Suprapubic skin (tissue), 4 donors: ENCODE measurements at regions not wholly inside any gene's neighbourhood (a gene's known extent, or its start where the extent isn't known, plus 50 kb on each side); places are given as distances from the start of the nearest gene placed in this dataset.
"Not testable (repeated sequence)": the region's sequence is repeated elsewhere in the genome, so short reads cannot be mapped to it uniquely, and the experiment has no call there.

Experiments used
- DNase-seq, 2 donors: peaks; one replicate each; pipeline ENCODE4 v3.0.0-alpha.2; 2019; ENCODE audit warnings: low spot score in 2 of 2
- H3K27ac ChIP-seq: fragments of 200-600 bp; sonication (generic); one replicate; pipeline ENCODE4 v1.5.1; 2019
- H3K27me3 ChIP-seq: fragments of 200-600 bp; sonication (generic); one replicate; pipeline ENCODE4 v1.5.1; 2019
- H3K36me3 ChIP-seq: fragments of 200-600 bp; sonication (generic); one replicate; pipeline ENCODE4 v1.5.1; 2019
- H3K4me1 ChIP-seq: fragments of 200-600 bp; sonication (generic); one replicate; pipeline ENCODE4 v1.5.1; 2019
- H3K4me3 ChIP-seq: fragments of 200-600 bp; sonication (generic); one replicate; pipeline ENCODE4 v1.5.1; 2019; ENCODE audit warnings: mild to moderate bottlenecking
- H3K9me3 ChIP-seq: fragments of 200-600 bp; sonication (generic); one replicate; pipeline ENCODE4 v1.5.1; 2019
- EP300 ChIP-seq: sonication (generic); formaldehyde crosslinking; IDR thresholded peaks from one replicate; pipeline ENCODE4 v1.6.1; 2017; ENCODE audit warnings: antibody characterized with exemption
- POLR2A ChIP-seq, 2 donors: fragments of 450-650 bp; IDR thresholded peaks; one replicate each; pipeline ENCODE4 v1.6.1; 2017; ENCODE audit warnings: antibody characterized with exemption in 2 of 2, mild to moderate bottlenecking in 2 of 2, moderate library complexity in 2 of 2
- POLR2AphosphoS5 ChIP-seq, 3 donors: sonication (generic); formaldehyde crosslinking; IDR thresholded peaks; one replicate each; pipeline ENCODE4 v1.6.1; 2017; ENCODE audit warnings: antibody characterized with exemption in 3 of 3
- WGBS: methylation state at CpG from one replicate; pipeline ENCODE4 v1.1.5; 2018; 5-methylcytosine and 5-hydroxymethylcytosine counted together
- TF ChIP-seq, protein P1 (sequence below), 2 donors: fragments of 200-600 bp in 1 of 2; fragments of 450-650 bp in 1 of 2; sonication (generic) in 1 of 2; IDR thresholded peaks; one replicate each; pipeline ENCODE4 v1.5.1; 2016 to 2019; ENCODE audit warnings: antibody characterized with exemption in 2 of 2, mild to moderate bottlenecking in 1 of 2, moderate library complexity in 1 of 2

DNA sequence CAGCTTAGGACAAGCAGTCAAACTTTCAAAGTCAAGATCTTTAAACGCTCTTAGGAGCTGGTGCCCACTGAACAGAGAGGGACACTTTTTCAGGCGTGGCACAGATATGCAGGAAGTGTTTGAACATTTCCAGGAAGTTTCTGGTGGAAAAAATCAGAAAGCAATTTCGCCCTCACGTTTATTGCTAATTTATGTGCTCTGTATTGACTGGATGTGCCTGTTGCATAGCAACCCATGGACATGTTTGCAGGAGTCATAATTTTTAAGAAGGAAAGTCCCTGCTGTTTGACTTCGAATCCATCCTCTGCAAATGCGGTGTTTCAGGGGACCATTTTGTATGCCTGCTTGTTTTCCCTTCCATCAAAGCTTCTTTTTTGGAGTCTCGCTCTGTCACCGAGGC lies 239.9 kb upstream of the IRF2BP2 start:
- Histone ChIP-seq H3K36me3 (no peaks in the 10 kb centered on the region), H3K4me3 (no peak overlapping the region), H3K27me3 (no peaks in the 10 kb centered on the region), H3K27ac (no peak overlapping the region), H3K9me3 (no peaks in the 10 kb centered on the region), H3K4me1 (peaks cover 4% of the 10 kb centered on the region)
- TF ChIP-seq EP300 (no peak), POLR2A (IDR thresholded peaks at IDR 0.05) (no peak), POLR2AphosphoS5 (IDR thresholded peaks at IDR 0.05) (no peak)
- TF ChIP-seq, protein P1, sequence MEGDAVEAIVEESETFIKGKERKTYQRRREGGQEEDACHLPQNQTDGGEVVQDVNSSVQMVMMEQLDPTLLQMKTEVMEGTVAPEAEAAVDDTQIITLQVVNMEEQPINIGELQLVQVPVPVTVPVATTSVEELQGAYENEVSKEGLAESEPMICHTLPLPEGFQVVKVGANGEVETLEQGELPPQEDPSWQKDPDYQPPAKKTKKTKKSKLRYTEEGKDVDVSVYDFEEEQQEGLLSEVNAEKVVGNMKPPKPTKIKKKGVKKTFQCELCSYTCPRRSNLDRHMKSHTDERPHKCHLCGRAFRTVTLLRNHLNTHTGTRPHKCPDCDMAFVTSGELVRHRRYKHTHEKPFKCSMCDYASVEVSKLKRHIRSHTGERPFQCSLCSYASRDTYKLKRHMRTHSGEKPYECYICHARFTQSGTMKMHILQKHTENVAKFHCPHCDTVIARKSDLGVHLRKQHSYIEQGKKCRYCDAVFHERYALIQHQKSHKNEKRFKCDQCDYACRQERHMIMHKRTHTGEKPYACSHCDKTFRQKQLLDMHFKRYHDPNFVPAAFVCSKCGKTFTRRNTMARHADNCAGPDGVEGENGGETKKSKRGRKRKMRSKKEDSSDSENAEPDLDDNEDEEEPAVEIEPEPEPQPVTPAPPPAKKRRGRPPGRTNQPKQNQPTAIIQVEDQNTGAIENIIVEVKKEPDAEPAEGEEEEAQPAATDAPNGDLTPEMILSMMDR (IDR thresholded peaks at IDR 0.05), result no peak
- 63% methylated on average over 8 of the region's 8 CpGs for WGBS
- DNase-seq, result no peak

DNA sequence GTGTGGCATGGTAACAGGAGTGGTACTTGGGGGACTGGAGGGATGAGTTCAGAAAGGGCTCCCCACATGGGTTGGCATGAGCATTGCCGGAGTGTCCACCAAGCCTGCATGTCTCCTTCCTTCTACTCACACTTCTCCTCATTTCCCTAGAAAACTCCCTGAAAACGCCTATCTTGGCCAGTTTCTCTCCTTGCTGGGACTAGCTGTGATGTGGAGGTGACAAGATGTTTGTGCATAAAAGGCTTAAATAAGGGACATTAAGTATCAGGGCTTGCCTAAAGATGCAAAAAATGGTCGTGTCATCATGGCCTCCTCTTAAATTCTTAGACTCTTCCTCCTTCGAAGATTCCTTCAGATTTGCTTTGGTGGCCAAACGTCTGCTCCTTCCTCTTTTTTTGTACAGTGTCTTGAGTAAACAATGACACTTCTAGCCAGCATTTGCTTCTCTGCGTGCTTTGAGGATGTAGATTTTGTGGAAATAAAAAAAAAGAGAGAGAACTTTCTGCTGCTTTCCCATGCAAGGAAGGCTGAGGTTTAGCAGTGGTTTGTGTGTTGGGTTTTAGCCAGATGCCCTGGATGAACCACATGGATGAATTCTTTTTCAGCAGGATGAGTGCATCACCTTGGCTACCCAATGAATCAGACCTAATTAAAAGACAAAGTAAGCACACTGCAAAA lies 239.1 kb upstream of the IRF2BP2 start:
- no peaks in the 10 kb centered on the region for H3K36me3 ChIP-seq
- no peaks in the 10 kb centered on the region for H3K27me3 ChIP-seq
- DNase-seq, result no peak
- no peak overlapping the region for H3K4me3 ChIP-seq
- H3K9me3 ChIP-seq, result no peaks in the 10 kb centered on the region
- 74% methylated on average over 6 of the region's 6 CpGs for WGBS
- TF ChIP-seq, protein P1 (IDR thresholded peaks at IDR 0.05), result no peak
- TF ChIP-seq POLR2A (IDR thresholded peaks at IDR 0.05) (no peak), EP300 (no peak), POLR2AphosphoS5 (IDR thresholded peaks at IDR 0.05) (no peak)
- H3K27ac ChIP-seq, result no peak overlapping the region
- peaks cover 4% of the 10 kb centered on the region for H3K4me1 ChIP-seq

DNA sequence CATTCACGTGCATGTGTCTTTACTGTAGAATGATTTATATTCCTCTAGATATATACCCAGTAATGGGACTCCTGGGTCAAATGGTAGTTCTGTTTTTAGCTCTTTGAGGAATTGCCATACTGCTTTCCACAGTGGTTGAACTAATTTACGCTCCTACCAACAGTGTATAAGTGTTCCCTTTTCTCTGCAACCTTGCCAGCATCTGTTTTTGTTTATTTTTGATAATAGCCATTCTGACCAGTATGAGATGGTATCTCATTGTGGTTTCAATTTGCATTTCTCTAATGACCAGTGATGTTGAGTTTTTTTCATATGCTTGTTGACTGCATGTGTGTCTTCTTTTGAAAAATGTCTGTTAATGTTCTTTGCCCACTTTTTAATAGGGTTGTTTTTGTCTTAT lies 236.8 kb upstream of the IRF2BP2 start:
- WGBS, result 92% methylated on average over 2 of the region's 2 CpGs
- H3K4me1 ChIP-seq, H3K27me3 ChIP-seq, H3K4me3 ChIP-seq, H3K27ac ChIP-seq, H3K36me3 ChIP-seq, DNase-seq, H3K9me3 ChIP-seq: not testable (repeated sequence)

DNA sequence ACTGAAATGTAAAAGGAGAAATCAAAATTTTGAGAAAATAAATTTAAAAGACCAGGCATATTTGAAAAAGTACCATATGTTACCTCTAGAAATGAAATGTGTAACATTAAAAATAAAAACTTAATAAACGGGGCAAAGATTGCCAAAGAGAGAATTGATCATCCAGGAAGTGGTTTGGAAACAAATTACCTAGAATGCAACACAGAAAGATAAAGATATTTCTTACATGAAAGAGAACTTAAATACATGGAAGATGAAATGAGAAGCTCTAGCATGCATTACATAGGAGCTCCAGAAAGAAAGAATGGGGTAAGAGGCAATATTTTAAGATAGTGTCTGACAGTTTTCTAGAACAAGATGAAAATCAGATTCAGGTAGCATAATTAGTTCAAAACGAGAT lies 235.9 kb upstream of the IRF2BP2 start:
- Histone ChIP-seq H3K27ac (no peak overlapping the region), H3K36me3 (no peaks in the 10 kb centered on the region), H3K4me1 (peaks cover 9% of the 10 kb centered on the region), H3K4me3 (no peak overlapping the region), H3K9me3 (no peaks in the 10 kb centered on the region), H3K27me3 (no peaks in the 10 kb centered on the region)
- TF ChIP-seq POLR2AphosphoS5 (IDR thresholded peaks at IDR 0.05), result no peak
- TF ChIP-seq, protein P1 (IDR thresholded peaks at IDR 0.05), result no peak
- TF ChIP-seq POLR2A (IDR thresholded peaks at IDR 0.05), result no peak
- TF ChIP-seq EP300, result no peak
- 74% methylated on average over 2 of the region's 2 CpGs for WGBS
- DNase-seq, result no peak

DNA sequence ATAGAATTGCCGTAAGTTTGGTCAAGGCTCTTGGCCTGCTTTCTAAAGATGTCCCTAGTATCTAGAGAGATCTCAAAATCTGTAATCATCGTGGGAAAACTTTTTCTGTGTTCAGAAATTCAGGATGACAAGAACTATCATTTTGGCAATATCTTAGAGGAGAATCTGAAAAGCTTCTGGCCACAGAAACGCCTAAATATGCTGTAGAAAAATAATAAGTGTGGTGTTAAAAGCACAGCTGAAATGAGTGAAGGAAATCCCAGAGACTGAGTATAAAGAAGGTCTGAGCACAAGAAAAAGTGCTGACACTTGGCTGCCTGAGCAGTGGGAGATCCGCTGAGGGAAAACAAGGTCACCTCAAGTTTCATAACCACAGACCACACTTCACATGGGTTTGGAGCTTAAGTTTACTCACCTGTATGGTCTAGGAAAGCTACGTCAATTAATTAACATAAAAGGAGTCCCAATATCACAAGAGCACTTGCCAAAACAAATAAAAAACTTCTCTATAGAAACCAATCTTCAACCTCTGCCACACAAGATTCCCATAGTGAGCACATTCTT lies 235.2 kb upstream of the IRF2BP2 start:
- H3K27ac ChIP-seq, result no peak overlapping the region

More for the DNA sequence above, 235.2 kb upstream of the IRF2BP2 start:
- TF ChIP-seq POLR2A (IDR thresholded peaks at IDR 0.05), result no peak
- TF ChIP-seq POLR2AphosphoS5 (IDR thresholded peaks at IDR 0.05), result no peak
- TF ChIP-seq EP300, result no peak
- TF ChIP-seq, protein P1 (IDR thresholded peaks at IDR 0.05), result no peak
- DNase-seq, result no peak
- H3K4me3 ChIP-seq, result no peak overlapping the region
- H3K9me3 ChIP-seq, result no peaks in the 10 kb centered on the region
- H3K27me3 ChIP-seq, result no peaks in the 10 kb centered on the region
- no peaks in the 10 kb centered on the region for H3K36me3 ChIP-seq
- 76% methylated on average over 5 of the region's 5 CpGs for WGBS
- H3K4me1 ChIP-seq, result peaks cover 9% of the 10 kb centered on the region
